GM18517 (cell line): ENCODE measurements at regions not wholly inside any gene's neighbourhood (a gene's known extent, or its start where the extent isn't known, plus 50 kb on each side); places are given as distances from the start of the nearest gene placed in this dataset.

Experiments
- ATAC-seq: cut with Tn5 transposase; IDR thresholded peaks from one replicate; pipeline ENCODE4 v1.9.1; 2021; ENCODE audit warnings: mild to moderate bottlenecking, moderate library complexity; ENCODE audit not compliant: unreplicated experiment

- ATAC-seq, result no peak
Observed at GRCh38 chr18:24999650-25000267, 352.2 kb downstream of the ZNF521 start.

GRCh38 chr18:25001803-25002202 lies 350.2 kb downstream of the ZNF521 start:
- ATAC-seq, result no peak

GRCh38 chr18:25005541-25006403 lies 346.2 kb downstream of the ZNF521 start:
- no peak for ATAC-seq

GRCh38 chr18:25010623-25011374 lies 341.2 kb downstream of the ZNF521 start:
- no peak for ATAC-seq
